ENCODE measurements at regions not wholly inside any gene's neighbourhood (a gene's known extent, or its start where the extent isn't known, plus 50 kb on each side); places are given as distances from the start of the nearest gene placed in this dataset.

GRCh38 chr6:43862925-43863324 is 92.9 kb downstream of the VEGFA start:
- TF ChIP-seq POLR2A (IDR thresholded peaks at IDR 0.05) = no peak
- no peak for TF ChIP-seq CTCF (IDR thresholded peaks at IDR 0.05)
